CD4-positive, alpha-beta T cell treated with Interleukin-17A for 1 hour (primary cell): ENCODE measurements at regions not wholly inside any gene's neighbourhood (a gene's known extent, or its start where the extent isn't known, plus 50 kb on each side); places are given as distances from the start of the nearest gene placed in this dataset.
"Not testable (repeated sequence)": the region's sequence is repeated elsewhere in the genome, so short reads cannot be mapped to it uniquely, and the experiment has no call there.

Experiments
- DNase-seq: peaks from one replicate; pipeline ENCODE4 v3.0.0-alpha.2; 2020

DNA sequence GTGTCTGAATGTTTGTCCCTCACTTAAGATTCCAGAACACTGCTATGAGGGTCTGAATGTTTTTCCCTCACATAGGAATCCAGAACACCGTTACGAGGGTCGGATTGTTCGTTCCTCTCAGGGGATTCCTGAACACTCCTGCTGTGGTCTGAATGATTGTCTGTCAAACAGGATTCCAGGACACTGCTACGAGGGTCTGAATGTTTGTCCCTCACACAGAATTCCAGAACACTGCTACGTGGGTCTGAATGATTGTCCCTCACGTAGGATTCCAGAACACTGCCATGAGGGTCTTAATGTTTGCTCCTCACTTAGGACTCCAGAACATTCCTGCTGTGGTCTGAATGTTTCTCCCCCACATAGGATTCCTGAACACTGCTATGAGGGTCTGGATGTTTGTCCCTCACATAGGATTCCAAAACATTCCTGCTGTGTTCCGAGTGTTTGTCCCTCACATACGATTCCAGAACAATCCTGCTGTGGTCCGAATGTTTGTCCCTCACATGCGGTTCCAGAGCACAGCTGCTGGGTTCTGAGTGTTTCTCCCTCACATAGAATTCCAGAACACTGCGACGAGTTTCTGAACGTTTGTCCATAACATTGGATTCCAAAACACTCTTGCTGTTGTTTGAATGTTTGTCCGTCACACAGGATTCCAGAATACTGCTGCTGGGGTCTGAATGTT lies 199.5 kb downstream of the FOXD4L6 start:
- no peak for DNase-seq

DNA sequence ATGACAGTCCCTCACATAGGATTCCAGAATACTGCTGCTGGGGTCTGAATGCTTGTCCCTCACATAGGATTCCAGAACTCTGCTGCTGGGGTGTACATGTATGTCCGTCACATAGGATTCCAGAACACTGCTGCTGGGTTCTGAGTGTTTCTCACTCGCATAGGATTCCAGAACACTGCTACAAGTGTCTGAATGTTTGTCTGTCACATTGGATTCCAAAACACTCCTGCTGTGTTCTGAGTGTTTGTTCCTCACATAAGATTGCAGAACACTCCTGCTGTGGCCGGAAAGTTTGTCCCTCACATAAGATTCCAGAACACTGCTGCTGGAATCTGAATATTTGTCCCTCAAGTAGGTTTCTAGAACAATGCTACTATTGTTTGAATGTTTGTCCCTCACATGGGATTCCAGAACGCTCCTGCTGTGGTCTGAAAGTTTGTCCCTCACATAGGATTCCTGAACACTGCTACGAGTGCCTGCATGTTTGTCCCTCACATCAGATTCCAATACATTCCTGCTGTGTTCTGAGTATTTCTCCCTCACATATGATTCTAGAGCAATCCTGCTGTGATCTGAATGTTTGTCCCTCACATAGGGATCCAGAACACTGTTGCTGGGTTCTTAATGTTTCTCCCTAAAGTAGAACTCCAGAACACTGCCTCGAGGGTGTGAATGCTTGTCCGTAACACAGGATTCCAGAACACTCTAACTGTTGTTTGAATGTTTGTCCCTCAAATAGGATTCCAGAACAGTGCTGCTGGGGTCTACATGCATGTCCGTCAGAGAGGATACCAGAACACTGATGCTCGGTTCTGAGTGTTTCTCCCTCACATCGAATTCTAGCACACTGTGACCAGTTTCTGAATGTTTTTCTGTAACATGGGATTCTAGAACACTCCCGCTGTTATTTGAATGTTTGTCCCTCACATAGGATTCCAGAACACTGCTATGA lies 200.4 kb downstream of the FOXD4L6 start:
- DNase-seq: no peak

- DNase-seq: no peak
Observed at GRCh38 chr9:40927260-40927631, 201.2 kb downstream of the FOXD4L6 start.

DNA sequence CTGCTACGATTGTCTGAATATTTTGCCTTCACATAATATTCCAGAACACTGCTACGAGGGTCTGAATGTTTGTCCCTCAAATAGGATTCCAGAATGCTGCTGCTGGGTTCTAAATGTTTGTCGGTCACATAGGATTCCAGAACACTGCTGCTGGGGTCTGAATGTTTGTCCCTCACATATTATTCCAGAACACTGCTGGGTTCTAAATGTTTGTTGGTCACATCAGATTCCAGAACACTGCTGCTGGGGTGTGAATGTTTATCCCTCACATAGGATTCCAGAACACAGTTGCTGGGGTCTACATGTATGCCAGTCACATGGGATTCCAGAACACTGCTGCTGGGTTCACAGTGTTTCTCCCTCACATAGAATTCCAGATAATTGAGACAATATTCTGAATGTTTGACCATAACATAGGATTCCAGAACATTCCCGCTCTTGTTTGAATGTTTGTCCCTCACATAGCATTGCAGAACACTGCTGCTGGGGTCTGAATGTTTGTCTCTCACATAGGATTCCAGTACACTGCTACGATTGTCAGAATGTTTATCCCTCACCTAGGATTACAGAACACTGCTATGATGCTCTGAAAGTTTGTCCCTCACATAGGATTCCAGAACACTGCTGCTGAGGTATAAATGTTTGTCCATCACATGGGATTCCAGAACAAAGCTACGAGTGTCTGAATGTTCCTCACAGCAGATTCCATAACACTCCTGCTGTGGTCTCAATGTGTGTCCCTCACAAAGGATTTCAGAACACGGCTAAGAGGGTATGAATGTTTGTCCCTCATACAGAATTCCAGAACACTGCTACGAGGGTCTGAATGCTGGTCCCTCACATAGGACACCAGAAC lies 201.8 kb downstream of the FOXD4L6 start:
- no peak for DNase-seq

DNA sequence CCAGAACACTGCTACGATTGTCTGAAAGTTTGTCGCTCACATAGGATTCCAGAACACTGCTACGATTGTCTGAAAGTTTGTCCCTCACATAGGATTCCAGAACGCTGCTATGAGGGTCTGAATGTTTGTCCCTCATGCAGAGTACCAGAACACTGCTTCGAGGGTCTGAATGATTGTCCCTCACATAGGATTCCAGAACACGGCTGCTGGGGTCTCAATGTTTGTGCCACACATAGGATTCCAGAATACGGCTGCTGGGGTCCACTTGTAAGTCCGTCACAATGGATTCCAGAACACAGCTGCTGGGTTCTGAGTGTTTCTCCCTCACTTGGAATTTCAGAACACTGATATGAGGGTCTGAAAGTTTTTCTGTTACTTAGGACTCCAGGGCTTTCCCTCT lies 203.3 kb downstream of the FOXD4L6 start:
- no peak for DNase-seq

DNA sequence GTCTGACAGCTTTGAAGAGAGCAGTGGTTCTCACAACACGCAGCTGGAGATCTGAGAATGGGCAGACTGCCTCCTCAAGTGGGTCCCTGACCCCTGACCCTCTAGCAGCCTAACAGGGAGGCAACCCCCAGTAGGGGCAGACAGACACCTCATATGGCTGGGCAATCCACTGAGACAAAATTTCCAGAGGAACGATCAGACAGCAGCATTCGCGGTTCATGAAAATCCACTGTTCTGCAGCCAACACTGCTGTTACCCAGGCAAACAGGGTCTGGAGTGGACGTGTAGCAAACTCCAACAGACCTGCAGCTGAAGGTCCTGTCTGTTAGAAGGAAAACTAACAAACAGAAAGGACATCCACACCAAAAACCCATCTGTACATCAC lies 212.1 kb downstream of the FOXD4L6 start:
- not testable (repeated sequence) for DNase-seq

- DNase-seq: not testable (repeated sequence)
Observed at GRCh38 chr9:40915660-40916398, 212.7 kb downstream of the FOXD4L6 start.

DNA sequence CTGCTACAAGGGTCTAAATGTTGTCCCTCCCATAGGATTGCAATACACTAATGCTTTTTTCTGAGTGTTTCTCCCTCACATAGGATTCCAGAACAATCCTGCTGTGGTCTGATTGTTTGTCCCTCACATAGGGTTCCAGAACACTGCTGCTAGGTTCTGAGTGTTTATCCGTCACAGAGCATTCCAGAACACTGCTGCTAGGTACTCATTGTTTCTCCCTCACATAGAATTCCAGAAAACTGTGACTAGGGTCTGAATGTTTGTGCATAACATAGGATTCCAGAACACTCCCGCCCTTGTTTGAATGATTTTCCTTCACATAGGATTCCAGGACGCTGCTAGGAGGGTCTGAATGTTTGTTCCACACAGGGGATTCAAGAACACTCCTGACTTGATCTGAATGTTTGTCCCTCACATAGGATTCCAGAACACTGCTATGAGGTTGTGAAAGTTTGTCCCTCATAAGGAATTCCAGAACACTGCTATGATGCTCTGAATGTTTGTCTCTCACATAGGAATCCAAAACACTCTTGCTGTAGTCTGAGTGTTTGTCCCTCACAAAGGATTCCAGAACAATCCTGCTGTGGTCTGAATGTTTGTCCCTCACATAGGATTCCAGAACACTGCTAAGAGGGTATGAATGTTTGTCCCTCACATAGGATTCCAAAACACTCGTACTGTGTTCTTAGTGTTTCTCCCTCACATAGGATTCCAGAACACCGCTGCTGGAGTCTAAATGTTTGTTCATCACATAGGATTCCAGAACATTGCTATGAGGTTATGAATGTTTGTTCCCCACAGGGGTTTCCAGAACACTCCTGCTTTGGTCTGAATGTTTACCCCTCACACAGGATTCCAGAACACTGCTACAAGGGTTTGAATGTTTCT lies 213.5 kb downstream of the FOXD4L6 start:
- no peak for DNase-seq

DNA sequence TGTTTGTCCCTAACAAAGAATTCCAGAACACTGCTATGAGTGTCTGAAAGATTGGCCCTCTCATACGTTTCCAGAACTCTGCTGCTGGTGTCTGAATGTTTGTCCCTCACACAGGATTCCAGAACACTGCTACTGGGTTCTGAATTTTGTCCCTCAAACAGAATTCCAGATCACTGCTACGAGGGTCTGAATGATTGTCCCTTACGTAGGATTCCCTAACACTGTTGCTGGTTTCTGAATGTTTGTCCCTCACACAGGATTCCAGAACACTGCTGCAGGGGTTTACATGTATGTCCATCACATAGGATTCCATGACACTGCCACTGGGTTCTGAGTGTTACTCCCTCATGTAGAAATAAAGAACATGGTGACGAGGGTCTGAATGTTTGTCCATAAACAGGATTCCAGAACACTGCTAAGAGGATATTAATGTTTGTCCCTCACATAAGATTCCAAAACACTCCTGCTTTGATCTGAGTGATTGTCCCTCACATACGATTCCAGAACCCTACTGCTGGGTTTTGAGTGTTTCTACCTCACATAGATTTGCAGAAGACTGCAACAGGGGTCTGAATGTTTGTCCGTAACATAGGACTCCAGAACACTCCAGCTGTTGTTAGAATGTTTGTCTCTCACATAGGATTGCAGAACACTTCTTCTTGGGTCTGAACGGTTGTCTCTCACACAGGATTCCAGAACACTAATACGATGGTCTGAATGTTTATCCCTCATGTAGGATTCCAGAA lies 214.4 kb downstream of the FOXD4L6 start:
- DNase-seq: no peak

DNA sequence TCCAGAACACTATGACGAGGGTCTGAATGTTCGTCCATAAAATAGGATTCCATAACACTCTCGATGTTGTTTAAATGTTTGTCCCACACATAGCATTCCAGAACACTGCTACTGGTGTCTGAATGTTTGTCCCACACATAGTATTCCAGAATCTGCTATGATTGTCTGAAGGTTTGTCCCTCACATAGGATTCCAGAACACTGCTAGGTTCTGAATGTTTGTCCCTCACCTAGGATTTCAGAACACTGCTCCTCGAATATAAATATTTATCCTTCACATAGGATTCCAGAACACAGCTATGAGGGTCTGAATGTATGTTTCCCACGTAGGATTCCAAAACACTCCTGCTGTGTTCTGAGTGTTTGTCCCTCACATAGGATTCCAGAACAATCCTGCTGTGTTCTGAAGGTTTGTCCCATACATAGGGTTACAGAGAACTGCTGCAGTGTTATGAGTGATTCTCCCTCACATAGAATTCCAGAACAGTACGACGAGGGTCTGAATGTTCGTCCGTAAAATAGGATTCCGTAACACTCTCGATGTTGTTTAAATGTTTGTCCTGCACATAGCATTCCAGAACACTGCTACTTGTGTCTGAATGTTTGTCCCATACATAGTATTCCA lies 215.3 kb downstream of the FOXD4L6 start:
- DNase-seq: no peak

DNA sequence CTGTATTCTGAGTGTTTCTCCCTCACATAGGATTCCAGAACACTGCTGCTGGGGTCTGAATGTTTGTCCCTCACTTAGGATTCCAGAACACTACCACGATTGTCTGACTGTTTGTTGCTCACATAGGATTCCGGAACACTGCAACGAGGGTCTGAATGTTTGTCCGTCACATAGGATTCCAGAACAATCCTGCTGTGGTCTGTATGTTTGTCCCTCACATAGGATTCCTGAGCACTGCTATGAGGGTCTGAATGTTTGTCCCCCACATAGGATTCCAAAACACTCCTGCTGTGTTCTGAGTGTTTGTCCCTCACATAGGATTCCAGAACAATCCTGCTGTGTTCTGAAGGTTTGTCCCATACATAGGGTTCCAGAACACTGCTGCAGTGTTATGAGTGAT lies 215.8 kb downstream of the FOXD4L6 start:
- DNase-seq: not testable (repeated sequence)

DNA sequence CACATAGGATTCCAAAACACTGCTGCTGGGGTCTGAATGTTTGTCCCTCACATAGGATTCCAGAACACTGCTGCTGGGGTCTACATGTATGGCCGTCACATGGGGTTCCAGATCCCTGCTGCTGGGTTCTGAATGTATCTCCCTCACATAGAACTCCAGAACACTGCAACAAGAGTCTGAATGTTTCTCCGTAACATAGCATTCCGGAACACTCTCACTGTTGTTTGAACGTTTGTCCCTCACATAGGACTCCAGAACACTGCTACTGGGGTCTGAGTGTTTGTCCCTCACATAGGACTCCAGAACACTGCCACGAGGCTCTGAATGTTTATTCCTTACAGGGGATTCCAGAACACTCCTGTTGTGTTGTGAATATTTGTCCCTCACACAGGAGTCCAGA lies 216.8 kb downstream of the FOXD4L6 start:
- DNase-seq: no peak

- not testable (repeated sequence) for DNase-seq
Observed at GRCh38 chr9:40910995-40911394, 217.5 kb downstream of the FOXD4L6 start.

DNA sequence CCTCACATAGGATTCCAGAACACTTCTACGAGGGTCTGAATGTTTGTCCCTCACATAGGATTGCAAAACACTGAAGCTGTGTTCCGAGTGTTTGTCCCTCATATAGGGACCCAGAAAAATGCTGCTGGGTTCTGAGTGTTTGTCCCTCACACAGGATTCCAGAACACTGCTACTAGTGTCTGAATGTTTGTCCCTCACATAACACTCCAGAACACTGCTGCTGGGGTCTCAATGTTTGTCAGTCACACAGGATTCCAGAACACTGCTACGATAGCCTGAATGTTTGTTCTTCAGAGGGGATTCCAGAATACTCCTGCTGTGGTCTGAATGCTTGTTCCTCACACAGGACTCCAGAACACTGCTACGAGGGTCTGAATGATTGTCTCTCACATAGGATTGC lies 218.7 kb downstream of the FOXD4L6 start:
- DNase-seq: no peak

DNA sequence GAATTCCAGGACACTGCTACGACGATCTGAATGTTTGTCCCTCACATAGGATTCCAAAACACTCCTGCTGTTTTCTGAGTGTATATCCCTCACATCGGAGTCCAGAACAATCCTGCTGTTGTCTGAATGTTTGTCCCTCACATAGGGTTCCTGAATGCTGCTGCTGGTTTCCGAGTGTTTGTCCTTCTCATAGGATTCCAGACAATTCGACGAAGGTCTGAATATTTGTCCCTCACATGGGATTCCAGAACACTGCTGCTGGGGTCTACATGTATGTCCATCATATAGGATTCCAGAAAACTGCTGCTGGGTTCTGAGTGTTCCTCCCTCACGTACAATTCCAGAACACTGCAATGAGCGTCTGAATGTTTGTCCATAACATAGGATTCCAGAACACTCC lies 219.4 kb downstream of the FOXD4L6 start:
- not testable (repeated sequence) for DNase-seq

DNA sequence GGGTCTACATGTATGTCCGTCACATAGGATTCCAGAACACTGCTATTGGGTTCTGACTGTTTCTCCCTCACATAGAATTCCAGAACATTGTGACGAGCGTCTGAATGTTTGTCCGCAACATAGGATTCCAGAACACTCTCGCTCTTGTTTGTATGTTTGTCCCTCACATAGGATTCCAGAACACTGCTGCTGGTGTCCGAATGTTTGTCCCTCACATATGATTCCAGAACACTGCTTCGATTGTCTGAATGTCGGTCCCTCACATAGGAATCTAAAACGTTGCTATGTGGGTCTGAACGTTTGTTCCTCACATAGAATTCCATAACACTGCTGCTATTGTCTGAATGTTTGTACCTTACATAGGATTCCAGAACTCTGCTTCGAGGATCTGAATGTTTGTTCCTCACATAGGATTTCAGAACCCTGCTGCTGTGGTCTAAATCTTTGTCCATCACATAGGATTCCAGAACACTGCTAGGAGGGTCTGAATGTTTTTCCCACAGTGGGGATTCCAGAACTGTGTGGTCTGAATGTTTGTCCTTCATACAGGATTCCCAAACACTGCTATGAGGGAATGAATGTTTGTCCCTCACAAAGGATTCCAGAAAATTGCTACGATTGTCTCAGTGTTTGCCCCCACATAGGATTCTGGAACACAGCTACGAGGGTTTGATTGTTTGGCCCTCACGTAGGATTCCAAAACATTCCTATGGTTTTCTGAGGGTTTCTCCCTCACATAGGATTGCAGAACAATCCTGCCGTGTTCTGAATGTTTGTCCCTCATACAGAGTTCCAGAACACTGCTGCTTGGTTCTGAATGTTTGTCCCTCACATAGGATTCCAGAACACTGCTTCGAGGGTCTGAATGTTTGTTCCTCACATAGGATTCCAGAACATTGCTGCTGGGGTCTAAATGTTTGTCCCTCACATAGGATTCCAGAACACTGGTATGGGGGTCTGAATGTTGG lies 220.5 kb downstream of the FOXD4L6 start:
- DNase-seq: no peak

DNA sequence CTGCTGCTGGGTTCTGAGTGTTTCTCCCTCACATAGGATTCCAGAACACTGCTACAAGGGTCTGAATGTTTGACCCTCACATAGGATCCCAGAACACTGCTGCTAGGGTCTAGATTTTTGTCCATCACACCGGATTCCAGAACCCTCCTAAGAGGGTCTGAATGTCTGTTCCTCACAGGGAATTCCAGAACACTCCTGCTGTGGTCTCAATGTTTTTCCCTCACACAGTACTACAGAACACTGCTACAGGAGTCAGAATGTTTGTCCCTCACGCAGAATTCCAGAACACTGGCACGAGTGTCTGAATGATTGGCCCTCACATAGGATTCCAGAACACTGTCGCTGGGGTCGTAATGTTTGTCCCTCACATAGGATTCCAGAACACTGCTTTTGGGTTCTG lies 221.6 kb downstream of the FOXD4L6 start:
- not testable (repeated sequence) for DNase-seq

DNA sequence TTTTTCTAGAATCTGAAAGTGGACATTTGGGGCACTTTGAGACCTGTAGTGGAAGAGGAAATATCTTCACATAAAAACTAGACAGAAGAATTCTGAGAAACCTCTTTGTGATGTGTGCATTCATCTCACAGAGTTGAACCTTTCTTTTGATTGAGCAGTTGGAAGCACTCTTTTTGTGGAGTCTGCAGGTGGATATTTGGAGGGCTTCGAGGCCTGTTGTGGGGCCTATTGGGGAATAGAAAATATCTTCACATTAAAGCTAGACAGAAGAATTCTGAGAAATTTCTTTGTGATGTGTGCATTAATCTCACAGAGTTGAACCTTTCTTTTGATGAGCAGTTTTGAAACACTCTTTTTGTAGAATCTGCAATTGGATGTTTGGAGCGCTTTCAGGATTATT lies 236.2 kb downstream of the FOXD4L6 start:
- not testable (repeated sequence) for DNase-seq

GRCh38 chr9:40885858-40886257 lies 242.6 kb downstream of the FOXD4L6 start:
- DNase-seq: not testable (repeated sequence)
